HG02623 (cell line): ENCODE measurements at regions not wholly inside any gene's neighbourhood (a gene's known extent, or its start where the extent isn't known, plus 50 kb on each side); places are given as distances from the start of the nearest gene placed in this dataset.
"Not testable (repeated sequence)": the region's sequence is repeated elsewhere in the genome, so short reads cannot be mapped to it uniquely, and the experiment has no call there.

Source experiments
- ATAC-seq: cut with Tn5 transposase; IDR thresholded peaks from one replicate; pipeline ENCODE4 v1.9.1; 2021; ENCODE audit warnings: moderate library complexity; ENCODE audit not compliant: unreplicated experiment

DNA sequence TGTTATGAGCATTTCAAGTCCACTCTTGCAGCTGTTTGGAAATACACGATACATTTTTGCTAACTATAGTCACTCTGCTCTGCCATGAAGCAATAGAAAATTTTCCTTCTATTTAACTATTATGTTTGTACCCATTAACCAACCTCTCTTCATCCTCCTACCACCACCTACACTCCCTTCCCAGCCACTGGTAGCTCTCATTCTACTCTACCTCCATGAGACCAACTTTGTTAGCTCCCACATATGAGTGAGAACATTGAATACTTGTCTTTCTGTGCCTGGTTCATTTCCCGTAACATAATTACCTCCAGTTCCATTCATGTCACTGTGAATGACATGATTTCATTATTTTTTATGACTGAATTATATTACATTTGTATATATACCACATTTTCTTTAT is 505.9 kb upstream of the CCNG1 start:
- ATAC-seq = no peak

- ATAC-seq = no peak
Measured at GRCh38 chr5:162939991-162940390, 497.4 kb upstream of the CCNG1 start.

DNA sequence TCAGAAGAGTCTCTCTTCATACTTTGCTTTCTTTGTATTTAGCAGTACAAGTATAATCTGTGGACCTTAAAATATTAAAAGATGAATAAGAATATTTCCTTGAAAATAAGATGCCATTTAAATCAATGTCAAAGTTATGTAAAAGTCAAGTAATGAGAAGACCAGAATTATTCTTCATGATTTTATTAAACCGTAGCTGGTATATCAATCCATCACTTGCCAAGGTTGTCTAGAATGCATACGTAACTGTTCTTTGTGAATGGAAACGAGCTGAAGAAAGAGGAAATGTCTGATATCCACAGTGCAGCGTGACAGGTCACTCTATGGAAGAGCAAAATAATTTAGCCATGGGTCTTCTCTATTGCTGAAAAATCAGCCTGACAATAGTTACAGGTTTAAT is 488.7 kb upstream of the CCNG1 start:
- ATAC-seq = no peak

- no peak for ATAC-seq
Measured at GRCh38 chr5:162956570-162956969, 480.8 kb upstream of the CCNG1 start.

- not testable (repeated sequence) for ATAC-seq
Measured at GRCh38 chr5:162964144-162964543, 473.3 kb upstream of the CCNG1 start.

- ATAC-seq = no peak
Measured at GRCh38 chr5:162990063-162990462, 447.3 kb upstream of the CCNG1 start.

DNA sequence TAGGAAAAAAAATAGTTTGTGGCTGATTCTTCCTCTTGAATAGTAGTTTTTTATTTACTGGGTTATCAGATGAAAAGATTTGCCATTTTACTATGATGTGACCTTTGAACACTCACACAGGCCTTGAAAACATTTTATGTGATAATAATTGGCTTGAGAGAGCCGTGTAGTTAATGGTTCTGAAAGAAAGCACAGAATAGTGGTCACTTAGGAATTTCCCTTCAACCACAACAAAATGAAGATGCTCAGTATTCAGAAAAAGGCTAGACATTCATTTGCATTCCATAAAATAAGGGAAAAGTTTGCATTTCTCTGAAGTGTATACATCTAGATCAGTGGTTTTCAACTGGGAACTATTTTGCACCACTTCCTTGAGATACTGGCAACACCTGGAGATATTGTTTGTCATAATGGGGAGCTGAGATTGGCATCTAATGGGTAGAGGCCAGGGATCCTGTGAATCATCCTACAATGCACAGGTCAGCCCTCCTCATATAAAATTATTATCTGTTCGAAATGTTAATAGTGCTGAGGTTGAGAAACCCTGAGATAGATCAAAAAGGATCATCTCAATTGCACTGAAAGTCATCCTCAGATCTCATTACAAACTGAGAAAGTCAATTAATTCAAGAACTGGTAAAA is 446.4 kb upstream of the CCNG1 start:
- peak; percentile 83 for ATAC-seq

DNA sequence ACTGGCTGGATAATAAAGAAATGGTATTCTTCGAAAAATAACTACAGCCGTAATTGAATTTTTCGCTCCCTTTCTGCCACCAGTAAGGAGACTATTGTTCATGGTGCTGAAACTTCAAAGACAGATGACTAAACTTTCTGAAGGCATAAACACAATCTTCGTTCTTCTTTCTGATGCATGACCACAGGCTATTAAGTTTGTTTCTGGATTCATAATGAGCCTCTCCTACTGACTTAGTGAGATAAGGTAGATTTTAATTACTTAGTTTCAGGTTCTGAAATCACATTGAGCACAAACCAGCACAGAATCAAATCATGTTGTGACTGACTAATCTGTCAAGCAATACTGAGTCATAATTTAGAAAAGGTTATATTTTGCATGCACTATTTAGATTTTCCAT is 441.8 kb upstream of the CCNG1 start:
- ATAC-seq = no peak

- ATAC-seq = no peak
Measured at GRCh38 chr5:162996053-162996452, 441.3 kb upstream of the CCNG1 start.

- no peak for ATAC-seq
Measured at GRCh38 chr5:163005949-163006348, 431.4 kb upstream of the CCNG1 start.

GRCh38 chr5:163022582-163023128 is 414.7 kb upstream of the CCNG1 start:
- no peak for ATAC-seq

DNA sequence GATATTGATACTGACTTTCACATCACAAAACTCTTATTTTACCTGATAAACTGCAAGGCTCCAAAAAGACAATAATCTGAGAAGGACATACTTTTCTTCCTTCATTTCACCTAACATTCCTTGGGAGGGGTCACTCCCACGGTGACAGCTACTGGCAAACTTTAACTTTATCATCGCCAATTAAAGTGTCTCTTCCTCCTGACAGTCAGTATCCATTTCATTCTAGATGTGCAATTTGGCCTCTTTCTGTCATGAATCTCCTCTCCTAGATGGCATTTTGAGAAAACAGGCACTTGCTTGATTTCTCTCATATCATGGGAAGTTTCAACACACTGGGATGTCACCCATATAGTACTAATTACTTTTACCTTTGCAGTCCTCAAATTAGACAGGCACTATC is 413.5 kb upstream of the CCNG1 start:
- ATAC-seq = no peak

DNA sequence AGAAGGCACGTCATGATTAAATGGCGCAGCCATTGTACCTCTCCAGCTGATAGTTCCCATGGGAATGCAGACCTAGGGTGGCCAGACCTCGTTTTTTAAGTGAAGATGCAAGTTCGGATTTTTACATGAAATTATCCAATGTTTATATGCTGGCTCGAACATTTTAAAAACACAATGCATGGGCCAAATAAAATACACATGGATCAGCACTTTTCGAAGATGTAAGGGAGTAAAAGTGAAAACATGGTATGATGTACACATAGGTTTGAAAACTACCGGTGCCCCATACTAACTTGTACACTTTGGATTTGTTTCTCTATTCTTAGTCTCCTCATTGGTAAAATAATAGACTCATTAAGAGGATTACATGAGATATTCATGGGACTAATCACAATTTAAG is 412.5 kb upstream of the CCNG1 start:
- no peak for ATAC-seq

GRCh38 chr5:163033656-163034055 is 403.7 kb upstream of the CCNG1 start:
- ATAC-seq = no peak

DNA sequence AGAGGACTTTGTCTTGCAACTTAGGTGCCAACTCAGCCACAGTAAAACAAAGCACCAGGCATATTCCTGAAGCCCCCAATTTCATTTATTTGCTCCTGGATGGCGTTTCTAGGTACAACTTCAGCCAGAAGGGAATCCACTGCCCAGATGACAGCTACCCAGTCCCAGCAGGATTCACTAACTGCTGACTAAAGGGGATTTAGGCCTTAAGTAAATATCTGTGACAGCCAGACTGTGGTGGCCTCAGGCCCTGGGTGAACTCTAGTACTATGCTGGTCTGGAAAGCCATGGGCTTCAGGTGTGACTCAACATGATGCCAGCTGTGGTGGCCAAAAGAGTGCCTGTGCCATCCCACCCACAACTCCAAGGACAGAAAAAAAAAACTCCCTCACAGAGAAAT is 396.1 kb upstream of the CCNG1 start:
- ATAC-seq = no peak

- ATAC-seq = no peak
Measured at GRCh38 chr5:163079618-163080017, 357.8 kb upstream of the CCNG1 start.

GRCh38 chr5:163089230-163089629 is 348.2 kb upstream of the CCNG1 start:
- no peak for ATAC-seq

DNA sequence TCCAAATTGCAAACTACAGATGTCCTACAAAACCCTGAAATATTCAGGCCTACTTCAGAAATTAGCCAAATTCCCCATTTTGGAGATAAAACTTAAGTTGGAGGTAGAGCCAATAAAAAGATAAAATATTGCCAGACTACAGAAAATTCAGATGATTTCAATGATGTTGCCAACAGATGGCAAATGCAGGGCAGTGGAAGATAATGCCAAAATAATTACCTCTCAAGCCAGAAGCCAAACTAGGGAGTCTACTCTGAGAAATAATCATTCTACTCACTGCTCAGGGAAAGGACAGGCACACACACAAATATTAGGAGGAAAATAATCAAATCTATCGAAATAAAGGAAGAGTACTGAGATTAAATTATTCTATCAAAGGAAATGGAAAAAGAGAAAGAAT is 347.5 kb upstream of the CCNG1 start:
- ATAC-seq = no peak

GRCh38 chr5:163094492-163095180 is 342.8 kb upstream of the CCNG1 start:
- ATAC-seq = peak; percentile 90

GRCh38 chr5:163104464-163104863 is 332.9 kb upstream of the CCNG1 start:
- no peak for ATAC-seq

DNA sequence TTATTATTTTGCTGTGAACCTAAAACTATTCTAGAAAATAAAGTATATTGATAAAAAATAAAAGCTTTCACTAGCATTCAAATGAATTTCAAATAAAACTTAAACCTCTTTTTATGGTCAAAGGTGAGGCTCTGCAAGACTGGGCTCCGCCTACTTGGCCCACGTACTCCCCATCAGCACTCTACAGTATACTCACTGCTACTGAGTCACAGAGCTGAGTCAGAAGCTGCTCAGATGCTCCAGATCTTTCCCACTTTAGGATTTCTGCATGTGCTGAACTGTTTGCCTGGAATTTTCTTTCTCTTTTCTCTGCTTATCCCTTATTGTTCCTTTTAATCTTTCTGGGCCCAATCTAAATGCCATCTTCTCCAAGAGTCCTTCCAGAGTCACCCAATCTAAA is 331.9 kb upstream of the CCNG1 start:
- ATAC-seq = no peak

DNA sequence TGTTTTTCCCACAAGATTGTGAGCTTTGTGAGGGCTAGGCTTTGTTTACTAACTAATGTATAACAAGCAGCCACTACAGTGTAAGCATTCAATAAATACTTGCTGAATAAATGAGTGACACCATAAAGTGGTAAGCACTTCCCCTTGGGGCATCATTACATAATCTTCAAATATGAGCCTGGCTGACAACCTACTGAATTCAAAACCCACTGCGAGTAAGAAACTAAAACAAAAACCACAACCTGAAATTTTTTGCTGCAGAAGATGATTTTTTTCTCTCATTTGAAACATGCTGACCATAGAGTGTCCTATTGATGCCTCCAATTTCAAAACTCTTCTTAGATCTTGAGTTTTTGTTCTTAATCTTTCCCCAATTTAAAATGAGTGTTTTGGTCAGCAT is 331.3 kb upstream of the CCNG1 start:
- ATAC-seq = no peak

DNA sequence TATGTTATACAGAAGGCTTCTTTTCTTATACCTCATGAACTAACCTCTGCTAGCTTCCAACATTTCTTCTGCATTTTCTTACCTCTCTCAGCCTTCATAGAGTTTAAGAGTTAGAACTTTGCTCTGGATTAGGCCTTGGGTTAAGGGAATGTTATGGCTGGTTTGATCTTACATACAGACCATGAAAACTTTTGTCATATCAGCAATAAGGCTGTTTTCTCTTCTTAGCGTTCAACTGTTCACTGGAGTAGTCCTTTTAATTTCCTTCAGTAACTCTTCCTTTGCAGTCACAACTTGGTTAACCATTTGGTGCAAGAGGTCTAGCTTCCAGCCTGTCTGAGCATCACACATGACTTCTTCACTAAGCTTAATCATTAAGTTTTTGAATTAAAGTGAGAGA is 329.0 kb upstream of the CCNG1 start:
- no peak for ATAC-seq
